Cardiac muscle cell (in vitro differentiated cells and primary cell): ENCODE measurements at regions not wholly inside any gene's neighbourhood (a gene's known extent, or its start where the extent isn't known, plus 50 kb on each side); places are given as distances from the start of the nearest gene placed in this dataset.

Experiments used
- DNase-seq, 2 donors: peaks; one replicate each; pipeline versions ENCODE4 v3.0.0 to v3.0.0-alpha.2; 2010 to 2017; ENCODE audit warnings: low read depth in 1 of 2, low spot score in 1 of 2
- H3K27ac ChIP-seq: fragments of 200-600 bp; sonication (generic); 2 replicates; pipeline ENCODE4 v1.5.1; 2016
- H3K27me3 ChIP-seq: fragments of 200-600 bp; sonication (generic); 2 replicates; pipeline ENCODE4 v1.6.0; 2016; ENCODE audit warnings: control low read depth
- H3K36me3 ChIP-seq: fragments of 200-600 bp; sonication (generic); 2 replicates; pipeline ENCODE4 v1.5.1; 2016; ENCODE audit warnings: control low read depth
- H3K4me1 ChIP-seq: fragments of 200-600 bp; sonication (generic); 2 replicates; pipeline ENCODE4 v1.8.1; 2017; ENCODE audit warnings: low read depth, mild to moderate bottlenecking, mixed run types
- H3K4me3 ChIP-seq: fragments of 200-600 bp; sonication (generic); 2 replicates; pipeline ENCODE4 v1.5.1; 2016; ENCODE audit warnings: mild to moderate bottlenecking
- H3K9me3 ChIP-seq: fragments of 200-600 bp; sonication (generic); 2 replicates; pipeline ENCODE4 v1.5.1; 2017; ENCODE audit warnings: low read depth, mild to moderate bottlenecking, control low read depth
- TF ChIP-seq, protein P1 (sequence below): IDR thresholded peaks from 2 replicates; pipeline ENCODE4 v1.5.1; 2012; ENCODE audit warnings: low read depth, mild to moderate bottlenecking, low read length

DNA sequence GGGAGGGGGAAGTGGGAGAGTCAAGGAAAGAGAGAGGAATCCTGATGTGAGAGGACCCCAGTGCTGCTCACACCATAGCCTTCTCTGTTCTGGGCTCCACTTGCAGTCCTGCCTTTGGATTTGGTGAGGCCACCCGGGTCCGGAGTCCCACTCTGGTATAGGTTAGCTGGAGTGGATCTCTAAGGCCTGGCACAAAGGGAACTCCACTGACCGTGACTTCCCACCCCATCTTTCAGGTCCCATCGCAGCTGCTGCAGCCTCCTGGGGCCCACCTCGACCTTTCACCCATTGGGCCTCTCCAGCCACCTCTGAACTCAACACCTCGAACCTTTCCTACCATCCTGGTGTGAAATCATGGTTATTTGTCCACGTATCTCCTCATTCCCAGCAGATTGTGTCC is 324.4 kb downstream of the MATN1 start:
- peaks cover 2% of the 10 kb centered on the region for H3K4me1 ChIP-seq
- DNase-seq: no peak
- H3K27me3 ChIP-seq: no peaks in the 10 kb centered on the region
- H3K36me3 ChIP-seq: no peaks in the 10 kb centered on the region
- no peak overlapping the region for H3K27ac ChIP-seq
- TF ChIP-seq, protein P1, sequence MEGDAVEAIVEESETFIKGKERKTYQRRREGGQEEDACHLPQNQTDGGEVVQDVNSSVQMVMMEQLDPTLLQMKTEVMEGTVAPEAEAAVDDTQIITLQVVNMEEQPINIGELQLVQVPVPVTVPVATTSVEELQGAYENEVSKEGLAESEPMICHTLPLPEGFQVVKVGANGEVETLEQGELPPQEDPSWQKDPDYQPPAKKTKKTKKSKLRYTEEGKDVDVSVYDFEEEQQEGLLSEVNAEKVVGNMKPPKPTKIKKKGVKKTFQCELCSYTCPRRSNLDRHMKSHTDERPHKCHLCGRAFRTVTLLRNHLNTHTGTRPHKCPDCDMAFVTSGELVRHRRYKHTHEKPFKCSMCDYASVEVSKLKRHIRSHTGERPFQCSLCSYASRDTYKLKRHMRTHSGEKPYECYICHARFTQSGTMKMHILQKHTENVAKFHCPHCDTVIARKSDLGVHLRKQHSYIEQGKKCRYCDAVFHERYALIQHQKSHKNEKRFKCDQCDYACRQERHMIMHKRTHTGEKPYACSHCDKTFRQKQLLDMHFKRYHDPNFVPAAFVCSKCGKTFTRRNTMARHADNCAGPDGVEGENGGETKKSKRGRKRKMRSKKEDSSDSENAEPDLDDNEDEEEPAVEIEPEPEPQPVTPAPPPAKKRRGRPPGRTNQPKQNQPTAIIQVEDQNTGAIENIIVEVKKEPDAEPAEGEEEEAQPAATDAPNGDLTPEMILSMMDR: no peak
- H3K4me3 ChIP-seq: no peak overlapping the region
- no peaks in the 10 kb centered on the region for H3K9me3 ChIP-seq

DNA sequence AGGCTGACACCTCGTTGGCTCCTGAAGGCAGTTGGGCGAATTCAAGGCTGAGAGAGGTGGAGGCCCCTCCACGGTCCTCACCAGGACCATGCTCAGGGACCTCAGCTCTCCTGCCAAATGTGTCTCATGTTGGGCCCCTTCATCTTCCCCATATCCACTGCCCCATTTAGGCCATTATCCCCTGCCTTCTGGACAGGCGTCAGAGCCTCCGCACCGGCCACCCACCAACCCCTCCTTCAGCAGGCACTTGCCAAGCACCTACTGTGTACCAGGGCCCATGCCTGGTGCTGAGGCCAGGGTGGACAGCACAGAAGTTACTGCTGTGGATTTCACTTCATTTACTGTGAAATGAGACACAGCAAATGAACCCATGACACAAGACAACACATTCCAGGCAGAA is 325.8 kb downstream of the MATN1 start:
- Histone ChIP-seq H3K9me3 (no peaks in the 10 kb centered on the region), H3K27ac (no peak overlapping the region), H3K4me1 (no peaks in the 10 kb centered on the region), H3K4me3 (no peak overlapping the region), H3K36me3 (no peaks in the 10 kb centered on the region), H3K27me3 (no peaks in the 10 kb centered on the region)
- no peak for DNase-seq
- TF ChIP-seq, protein P1: no peak

DNA sequence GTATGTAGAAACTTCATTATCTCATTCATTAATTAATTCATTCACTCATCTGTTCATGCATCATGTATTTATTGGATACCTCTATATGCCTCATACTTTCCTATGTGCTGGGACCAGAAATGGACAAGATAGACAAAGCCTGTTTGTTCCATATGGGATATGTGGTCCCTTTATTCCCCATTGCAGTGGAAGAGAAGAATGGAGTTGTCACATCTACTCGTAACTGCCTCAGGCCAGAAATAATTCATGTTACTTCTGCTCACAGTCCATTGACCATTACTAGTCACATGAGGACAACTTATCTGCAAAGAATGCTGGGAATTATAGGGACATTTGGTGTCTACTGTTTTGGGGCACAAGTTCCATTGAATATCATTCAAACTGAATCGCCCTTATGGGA is 327.8 kb downstream of the MATN1 start:
- Histone ChIP-seq H3K9me3 (no peaks in the 10 kb centered on the region), H3K36me3 (no peaks in the 10 kb centered on the region), H3K27me3 (no peaks in the 10 kb centered on the region), H3K4me3 (no peak overlapping the region), H3K4me1 (no peaks in the 10 kb centered on the region), H3K27ac (no peak overlapping the region)
- TF ChIP-seq, protein P1: no peak
- DNase-seq: no peak

DNA sequence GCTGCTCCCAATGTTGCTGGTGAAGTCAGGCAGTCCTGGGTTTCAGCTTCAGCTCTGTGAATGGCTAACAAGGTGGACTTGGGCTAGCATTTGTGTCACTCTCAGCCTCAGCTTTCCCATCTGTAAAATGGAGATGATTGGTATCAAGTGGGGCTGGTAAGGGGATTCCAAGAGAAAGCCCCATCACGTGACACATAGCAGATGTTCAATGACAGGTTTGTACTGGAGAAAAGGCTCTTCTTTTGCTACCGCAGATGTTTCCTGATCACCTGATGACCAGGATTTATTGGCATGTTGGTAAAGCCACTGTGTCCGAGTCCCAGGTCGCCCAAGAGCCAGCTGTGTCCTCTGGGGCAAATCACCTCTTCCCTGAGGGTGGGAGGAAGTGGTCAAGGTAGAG is 335.0 kb downstream of the MATN1 start:
- DNase-seq: no peak
- H3K9me3 ChIP-seq: no peaks in the 10 kb centered on the region
- TF ChIP-seq, protein P1: no peak
- H3K4me1 ChIP-seq: no peaks in the 10 kb centered on the region
- no peak overlapping the region for H3K4me3 ChIP-seq
- no peaks in the 10 kb centered on the region for H3K36me3 ChIP-seq
- H3K27ac ChIP-seq: no peak overlapping the region
- no peaks in the 10 kb centered on the region for H3K27me3 ChIP-seq

DNA sequence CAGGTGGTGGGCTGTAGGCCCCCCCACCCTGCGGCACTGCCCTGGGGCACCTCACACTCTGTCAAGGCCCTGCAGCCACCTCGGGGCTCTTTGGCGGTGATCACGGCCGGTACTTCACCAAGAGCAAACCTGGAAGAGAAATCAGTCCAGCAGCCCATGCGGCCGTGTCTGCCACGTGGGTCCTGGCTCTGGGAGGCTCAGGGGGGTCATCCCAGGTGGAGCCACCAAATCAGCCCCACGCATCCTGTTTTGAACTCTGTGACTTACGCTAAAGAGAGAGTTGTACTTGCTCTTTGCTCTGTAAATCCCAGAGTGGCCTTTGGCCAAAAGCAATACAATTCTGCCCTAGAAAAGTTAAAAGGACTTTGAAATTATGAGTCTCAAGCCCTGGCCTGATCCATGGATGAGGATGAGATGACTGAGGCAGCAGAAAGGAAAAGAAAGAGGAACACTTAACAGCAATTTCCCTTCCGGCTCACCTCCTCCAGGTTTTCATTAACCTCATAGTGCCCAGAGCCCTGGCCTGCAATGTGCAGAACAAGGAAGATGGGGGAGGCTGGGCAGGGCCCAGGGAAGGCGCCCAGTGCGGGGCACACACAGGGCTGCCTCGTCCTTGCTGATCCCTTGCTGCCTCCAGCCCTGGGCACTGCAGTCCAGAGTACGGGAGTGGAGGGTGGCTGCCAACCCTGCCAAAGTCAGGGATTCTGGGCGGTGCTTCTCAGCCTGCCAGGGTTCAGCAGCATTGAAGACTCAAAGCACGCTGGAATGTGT is 337.0 kb downstream of the MATN1 start:
- no peak for DNase-seq
- no peaks in the 10 kb centered on the region for H3K27me3 ChIP-seq
- H3K4me1 ChIP-seq: no peaks in the 10 kb centered on the region
- H3K9me3 ChIP-seq: no peaks in the 10 kb centered on the region
- no peak overlapping the region for H3K27ac ChIP-seq
- H3K4me3 ChIP-seq: no peak overlapping the region
- H3K36me3 ChIP-seq: no peaks in the 10 kb centered on the region
- TF ChIP-seq, protein P1: no peak
